ENCODE measurements at regions not wholly inside any gene's neighbourhood (a gene's known extent, or its start where the extent isn't known, plus 50 kb on each side); places are given as distances from the start of the nearest gene placed in this dataset.
"Not testable (repeated sequence)": the region's sequence is repeated elsewhere in the genome, so short reads cannot be mapped to it uniquely, and the experiment has no call there.

DNA sequence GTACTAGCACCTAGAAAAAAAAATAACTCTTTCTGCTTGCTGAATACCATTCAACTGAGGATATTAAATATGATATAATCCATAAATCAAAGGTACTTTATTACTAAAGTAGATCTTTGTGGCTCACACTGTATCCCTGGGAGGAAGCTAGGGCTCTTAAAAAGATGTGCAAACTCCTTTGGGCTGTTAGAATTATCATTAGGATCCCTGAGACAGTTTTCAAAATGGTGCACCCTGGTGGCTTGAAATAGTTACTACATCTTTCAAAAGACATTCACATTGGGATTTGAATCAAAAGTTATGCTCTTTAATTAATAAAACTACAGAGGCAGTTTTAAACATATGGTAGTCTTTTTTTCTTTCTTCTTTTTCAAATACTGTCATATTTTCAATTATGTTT, 228.5 kb upstream of the G2E3 start:
- no peak for DNase-seq

DNA sequence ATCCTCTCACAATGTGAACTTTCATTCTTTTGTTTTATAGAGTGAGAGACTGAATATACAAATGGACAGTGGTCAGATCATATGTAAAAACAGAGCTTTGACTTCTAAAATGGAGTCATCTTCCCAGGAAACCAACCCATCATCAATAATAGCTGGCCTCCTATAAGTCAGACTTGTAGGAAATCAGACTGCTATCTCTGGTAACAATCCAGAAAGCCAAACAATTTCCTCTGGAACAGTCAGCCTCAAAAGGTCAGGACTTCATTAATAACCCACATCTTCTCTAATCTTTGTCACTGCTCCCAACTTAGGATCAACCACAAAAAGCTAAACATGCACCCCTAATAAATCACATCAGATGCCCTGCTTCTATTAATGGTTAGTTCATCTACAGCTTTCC, 227.9 kb upstream of the G2E3 start:
- no peak for DNase-seq

DNA sequence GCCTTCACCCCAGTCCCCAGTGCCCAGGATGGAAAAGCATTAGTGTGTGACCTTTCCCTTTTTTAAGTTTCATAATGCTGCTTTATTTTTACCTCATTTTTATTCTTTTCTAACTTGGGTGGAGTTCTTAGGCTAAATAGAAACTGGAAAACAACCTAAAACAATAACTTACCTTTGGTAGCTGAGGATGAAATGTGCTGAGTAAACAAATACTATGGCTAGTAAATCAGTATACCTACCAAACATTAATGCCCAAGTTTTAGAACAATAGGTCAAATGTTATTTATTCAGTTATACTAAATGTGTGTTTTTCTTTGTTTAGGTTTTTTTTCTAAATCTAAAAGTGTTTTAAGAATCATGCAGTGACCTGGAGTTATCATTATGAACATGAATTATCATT, 226.6 kb upstream of the G2E3 start:
- DNase-seq, result no peak

DNA sequence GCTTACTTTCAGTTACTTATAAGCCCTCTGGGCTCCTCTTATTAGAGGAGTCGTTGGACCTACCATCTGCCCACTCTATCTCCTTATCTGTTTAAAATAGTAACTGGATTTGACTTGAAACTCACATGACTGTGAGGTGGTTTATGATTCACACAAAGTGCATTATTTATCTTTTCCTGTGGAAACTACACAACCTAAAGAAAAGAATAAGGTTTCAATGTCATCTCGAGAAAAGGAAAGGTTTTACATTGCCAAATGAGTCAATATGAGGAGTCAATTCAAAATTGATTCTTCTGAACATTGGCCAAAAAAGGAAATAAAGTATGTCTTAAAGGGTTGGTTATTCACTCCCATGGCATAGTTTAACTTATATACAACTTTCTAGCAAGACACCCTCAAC, 225.0 kb upstream of the G2E3 start:
- no peak for DNase-seq

DNA sequence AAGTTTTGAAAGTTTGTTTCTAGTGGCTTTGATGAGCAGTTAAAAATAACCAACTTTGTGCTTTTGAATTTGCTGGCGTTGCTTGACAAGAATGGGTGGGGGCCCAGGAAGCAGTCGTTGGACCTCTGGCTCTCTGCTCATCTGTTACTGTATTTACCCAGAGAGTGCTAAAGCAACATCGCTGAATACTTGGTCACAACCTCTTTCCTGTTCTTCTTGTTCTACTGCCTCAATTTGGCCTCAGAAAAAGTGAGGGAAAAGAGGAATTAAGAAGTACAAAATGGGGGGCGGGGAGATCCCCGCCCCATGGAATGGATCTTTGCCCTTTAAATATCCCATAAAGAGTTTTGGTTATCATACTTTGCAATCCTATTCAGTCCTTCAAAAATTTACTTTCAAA, 221.5 kb upstream of the G2E3 start:
- DNase-seq, result no peak

DNA sequence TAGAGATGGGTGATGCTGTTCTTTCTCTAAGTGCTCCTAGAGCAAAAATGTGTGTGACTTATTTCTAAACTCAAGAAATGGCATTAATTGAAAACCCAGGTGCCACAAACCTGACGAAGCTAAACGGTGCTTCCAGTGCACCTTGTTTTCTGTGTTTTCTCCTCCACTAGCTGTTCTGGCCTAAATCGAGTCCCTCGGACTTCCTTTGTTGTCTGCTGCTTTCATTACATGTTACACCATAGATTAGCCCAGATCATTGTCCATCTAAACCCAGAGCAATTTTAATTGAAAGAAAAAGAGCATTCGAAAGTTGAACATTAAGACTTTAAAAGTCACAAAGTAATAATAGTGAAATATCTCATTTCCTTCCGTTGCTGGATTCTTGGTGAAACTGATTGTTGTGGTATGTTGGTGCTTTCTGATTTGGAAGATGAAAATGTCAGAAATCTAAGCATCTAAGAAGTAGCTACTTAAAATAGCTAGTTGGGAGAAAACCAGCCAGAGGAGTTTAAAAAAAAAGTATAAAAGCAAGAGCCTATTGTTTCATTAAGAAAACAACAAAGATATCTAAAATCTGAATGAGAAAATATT, 219.6 kb upstream of the G2E3 start:
- DNase-seq, result no peak

DNA sequence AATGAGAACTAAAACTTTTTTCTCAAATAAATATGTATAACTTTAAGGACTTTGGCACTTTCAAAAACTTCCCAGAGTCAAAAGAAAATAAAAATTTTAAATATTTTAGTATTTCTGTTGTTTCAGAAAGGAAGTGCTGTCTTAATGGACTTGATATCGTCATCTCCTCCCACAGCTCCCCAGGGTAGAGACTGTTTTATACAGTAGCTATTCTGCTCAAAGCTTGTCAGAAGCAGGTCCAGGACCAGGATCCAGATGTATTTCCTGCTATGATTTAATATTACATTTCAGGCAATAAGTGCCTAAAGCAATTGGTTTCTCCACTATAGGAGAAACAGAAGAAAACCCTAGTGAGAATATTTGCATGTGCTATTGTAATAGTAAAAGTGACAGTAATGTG, 218.5 kb upstream of the G2E3 start:
- DNase-seq, result no peak

DNA sequence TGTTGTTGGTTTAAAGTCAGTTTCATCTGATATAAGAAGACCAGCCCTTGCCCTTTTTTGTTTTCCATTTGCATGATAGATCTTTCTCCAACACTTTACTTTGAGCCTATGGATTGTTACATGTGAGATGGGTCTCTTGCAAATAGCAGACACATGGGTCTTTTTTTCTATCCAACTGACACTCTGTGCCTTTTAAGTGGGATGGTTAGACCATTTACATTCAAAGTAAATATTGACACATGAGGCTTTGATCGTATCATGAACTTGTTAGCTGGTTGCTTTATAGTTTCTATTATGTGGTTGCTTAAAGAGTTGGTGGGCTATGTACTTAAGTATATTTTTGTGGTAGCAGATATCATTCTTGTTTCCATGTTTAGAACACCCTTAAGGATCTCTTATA, 213.4 kb upstream of the G2E3 start:
- DNase-seq, result no peak

DNA sequence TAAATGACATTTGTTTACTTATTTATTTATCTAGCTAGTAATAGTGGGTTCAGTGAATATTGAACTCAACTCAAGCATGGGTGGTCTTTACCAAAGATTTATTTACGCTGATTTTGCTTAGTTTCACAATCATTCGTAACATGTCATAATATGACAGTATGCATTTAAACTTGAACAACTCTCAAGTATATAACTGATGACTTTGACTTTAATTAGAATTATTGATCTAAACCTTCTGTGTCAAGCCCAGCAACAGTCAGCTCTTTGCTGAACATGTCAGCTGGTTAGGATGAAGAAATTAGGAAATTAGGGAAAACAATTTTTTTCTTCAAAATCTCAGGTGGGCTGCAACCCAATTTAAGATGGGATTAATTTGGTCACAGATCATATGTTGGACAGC, 210.5 kb upstream of the G2E3 start:
- no peak for DNase-seq

DNA sequence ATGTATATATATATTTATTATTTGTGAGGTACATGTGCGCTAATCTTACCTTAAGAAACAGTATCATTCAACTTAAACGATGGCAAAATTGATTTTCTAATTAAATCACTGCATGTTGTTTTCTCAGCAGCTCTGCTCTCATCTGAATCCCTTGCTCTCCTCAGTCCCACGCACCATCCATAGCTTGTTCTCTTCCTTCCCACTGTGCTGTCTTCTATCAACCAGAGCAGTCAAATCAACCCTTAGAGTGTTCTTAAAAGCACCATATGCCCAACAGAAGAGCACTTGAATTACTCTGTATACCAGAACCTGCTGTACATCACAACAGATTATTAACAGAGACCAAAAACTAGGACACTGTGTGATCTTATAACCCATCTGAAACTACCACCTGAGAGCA, 209.4 kb upstream of the G2E3 start:
- no peak for DNase-seq

DNA sequence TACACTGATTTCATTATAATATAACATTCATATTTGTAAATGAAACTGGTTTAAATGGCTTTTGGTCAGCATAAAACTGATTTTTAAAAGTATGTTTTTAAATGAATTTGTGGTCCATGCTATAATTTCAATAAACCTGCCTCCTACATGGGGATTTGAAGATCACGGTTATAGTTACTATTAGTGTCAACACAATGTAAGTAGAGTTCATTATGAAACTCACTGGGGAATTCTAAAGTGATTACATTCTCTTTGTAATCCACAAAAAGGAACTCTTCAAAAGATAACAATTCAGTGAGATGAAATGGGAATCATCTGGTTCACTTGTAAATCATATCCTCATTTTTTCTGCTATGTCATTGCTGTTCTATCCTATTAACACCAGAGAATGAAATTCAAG, 204.5 kb upstream of the G2E3 start:
- DNase-seq, result no peak

DNA sequence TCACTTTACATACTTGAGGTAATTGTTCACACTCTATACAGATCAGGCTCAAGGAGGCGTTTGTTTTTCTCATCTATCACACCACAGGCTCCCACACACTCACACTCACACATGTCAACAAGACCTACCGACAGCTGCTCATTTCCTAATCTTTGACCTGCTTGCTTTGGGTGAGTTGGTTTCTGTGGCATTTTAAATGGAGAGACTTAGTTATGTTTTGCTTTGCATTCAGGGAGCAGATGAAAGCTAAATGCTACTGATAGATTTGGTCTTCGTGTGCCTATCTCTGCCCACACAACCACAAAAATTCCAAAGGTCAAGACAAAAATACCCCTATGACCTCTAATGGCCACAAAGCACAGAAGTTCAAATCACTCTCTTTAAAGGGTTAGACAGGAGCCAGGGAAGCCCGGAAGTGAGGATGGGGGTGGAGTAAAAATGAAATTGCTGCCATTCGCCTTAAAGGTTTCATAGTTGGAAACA, 203.5 kb upstream of the G2E3 start:
- DNase-seq, result no peak

DNA sequence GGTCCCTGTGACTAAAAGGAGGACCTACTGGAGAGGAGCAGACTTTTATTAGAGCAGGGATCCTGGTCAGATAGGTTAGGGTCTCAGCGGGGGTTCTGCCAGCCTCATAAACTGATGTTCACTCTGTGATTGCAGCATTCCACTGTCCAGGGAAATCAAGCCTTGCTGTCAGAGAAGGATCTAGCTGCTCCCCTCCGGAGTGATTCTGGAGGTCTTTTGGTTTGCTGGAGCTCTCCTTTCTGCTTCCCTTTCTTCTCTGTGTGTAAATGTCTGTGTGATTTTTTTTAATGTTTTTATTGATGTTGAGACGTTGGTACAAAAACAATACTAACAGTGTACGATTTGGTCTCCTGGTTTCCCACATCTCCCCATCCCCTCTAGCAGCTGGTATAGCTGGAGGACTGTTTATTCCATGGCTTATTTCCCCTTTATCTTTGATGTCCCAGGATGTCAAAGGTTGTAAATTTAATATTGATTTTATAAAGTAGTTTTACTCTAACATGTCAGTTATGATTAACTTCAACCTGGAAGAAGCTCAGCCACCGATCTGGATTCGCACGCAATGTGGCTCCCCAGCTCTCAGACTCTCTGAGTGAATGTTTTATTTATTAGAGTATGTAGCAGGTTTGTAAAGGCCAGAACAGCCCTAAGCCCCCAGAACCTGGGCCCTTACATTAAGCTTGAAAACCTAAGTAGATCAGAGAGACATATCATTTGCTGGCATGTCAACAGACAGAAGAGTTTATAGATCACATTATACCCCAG, 202.3 kb upstream of the G2E3 start:
- no peak for DNase-seq

DNA sequence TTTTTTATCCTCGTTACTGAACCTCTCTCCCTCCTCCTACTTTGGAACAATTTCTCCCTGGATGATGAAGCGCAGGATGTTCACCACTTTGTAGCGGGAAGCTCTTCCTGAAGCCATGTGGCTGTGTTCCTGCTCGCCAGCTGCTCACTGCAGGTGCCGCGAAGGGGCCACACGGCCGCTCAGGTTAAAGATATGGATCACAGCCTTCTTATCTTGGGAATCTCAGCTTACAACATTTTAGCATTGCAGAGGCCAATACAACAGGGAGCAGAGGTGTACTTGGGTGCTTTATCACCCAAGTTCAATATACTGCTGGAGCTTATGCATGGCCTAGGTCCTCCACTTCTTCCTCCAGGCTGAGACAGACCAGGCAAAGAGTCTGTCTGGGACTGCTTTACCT, 201.2 kb upstream of the G2E3 start:
- no peak for DNase-seq

DNA sequence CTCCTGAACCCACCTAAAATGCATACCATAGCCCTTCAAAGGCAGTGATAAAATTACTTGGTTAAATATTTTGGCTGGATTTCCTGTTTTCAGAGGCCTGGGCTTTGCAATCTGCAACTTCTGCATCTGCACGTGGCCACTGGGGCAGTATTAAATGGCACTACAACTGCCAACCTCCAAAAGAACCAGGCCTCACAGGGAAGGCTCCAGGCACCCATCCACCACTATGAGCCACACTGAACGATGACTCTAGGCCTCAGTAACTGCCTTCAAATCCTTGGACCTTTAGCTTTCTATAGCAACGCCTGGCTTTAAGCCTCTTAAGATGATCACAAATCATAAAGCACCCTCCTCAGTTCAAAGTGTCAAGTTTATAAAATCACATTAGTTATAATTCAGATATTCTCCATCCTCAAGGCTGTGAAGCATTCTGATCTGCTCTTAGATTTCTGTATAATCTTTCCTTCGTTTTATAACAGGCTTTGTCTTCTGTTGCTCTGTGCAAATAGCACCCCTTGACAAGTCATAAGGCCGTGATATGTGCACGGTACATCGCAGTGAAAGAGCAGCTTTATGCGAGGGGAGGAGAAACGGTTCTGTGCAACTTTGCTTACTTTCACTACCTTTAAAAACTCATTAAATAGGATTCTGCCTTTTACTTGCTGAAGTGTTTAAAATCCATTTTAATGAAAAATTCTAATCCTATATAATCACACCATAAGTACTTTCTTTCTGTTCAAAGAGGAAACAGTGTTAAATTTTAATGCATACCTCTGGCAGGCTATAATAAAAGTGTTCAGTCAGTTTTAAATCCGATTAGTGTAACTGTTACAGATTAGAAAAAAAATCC, 196.4 kb upstream of the G2E3 start:
- DNase-seq, result no peak

DNA sequence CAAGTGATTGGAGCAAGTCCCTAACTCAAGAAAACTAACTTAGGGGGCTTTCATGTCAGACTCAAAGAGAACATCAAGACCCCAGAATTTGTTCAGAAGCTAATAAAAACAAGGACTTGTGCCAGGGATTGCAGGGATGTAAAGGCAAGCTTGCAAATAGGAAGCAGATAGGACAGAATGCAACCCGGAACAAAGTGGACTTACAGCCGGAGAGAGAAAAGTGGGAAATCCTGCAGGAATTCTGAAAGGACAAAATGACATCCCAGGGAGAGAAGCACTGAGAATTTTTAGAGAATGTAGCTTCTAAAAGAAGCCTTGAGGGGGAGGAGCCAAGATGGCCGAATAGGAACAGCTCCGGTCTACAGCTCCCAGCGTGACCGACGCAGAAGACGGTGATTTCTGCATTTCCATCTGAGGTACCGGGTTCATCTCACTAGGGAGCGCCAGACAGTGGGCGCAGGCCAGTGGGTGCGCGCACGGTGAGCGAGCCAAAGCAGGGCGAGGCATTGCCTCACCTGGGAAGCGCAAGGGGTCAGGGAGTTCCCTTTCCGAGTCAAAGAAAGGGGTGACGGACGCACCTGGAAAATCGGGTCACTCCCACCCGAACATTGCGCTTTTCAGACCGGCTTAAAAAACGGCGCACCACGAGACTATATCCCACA, 195.6 kb upstream of the G2E3 start:
- not testable (repeated sequence) for DNase-seq

DNA sequence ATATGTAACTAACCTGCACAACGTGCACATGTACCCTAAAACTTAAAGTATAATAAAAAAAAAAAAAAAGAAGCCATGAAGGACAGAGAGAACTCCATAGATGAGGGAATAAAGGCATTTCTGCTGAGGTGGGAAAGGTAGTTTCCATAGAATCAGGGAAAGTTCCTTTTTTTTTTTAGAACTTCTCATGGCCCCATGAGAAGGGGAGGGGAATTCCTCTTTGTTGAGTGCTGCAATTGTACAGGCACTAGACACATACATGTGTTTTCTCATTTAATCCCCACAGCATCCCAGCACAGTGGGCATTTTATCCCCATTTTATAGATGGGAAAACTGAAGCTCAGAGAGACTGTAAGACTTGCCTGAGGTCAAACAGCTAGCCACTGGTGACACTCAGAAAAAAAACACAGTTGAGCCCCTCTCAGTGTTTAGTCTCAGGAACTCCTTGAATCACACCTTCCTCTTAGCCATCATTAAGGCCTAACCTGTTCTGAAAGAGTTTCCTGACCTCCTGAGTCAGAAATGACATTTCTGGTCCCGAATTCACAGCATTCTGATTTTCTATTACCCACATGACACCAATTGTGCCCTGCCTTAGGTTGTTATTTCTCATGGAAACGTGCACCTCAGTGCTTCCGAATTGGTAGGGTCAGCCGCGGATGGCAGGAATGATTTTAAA, 189.3 kb upstream of the G2E3 start:
- DNase-seq, result no peak

DNA sequence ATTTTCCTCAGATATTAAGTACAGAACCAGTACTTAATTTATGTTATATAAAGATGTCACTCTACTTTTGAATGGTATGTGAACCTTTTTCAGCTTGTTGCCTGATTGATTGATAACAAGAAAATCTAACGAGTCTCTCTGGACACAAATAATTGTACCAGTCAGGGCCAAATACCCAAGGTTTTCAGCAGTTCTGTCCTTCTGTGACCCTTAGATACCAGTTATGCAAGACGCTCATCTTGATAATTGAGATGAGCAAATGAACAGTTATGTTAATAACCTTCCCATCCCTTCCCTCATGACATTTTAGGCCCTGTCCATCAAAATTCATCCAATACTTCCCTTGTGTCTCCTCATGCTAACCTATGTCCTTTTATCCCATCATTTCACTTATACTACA, 185.9 kb upstream of the G2E3 start:
- DNase-seq, result no peak

DNA sequence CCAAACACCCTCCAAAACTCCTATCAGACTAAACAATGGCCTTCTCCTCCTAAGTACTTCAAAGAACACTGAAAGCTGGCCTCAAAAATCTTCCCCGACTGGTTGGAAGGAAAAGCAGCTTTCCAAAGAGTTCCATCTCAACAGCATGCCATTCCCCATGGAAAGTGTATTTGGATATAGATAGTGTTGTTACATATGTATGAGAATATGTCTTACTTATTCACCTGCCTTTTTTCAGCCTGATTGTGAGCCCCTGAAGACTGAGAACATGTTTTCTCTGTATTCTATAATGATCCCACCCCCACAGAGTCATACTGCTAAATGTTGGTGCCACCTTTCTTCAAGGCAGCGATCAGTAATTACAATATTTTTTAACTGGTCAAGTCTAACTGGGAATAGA, 185.4 kb upstream of the G2E3 start:
- no peak for DNase-seq

DNA sequence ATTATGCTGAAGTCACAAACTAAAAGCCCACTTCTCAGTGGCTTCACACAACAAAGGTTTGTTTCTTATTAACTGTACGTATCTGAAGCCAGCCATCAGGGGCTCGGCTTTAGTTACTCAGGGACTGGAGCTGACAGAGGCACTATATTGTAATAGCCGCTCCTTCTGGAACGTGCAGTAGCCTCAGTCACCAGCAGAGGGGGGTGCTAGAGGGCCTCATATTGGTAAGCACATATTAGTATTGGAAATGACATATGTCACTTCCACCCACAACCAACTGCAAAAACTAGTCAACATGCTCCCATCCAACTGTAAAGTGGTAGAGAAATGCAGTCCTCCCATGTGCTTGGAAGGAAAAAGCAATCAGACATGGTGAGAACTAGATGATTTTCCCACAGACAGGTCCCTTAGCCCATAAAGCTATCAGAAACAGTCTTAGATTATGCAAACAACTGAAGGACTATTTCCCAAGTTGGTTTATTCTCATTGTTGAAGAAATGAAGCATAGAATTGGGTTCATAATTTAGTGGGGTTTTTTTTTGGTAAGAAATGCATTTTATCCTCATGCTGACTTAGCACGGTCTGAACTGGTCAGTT, 183.6 kb upstream of the G2E3 start:
- no peak for DNase-seq

DNA sequence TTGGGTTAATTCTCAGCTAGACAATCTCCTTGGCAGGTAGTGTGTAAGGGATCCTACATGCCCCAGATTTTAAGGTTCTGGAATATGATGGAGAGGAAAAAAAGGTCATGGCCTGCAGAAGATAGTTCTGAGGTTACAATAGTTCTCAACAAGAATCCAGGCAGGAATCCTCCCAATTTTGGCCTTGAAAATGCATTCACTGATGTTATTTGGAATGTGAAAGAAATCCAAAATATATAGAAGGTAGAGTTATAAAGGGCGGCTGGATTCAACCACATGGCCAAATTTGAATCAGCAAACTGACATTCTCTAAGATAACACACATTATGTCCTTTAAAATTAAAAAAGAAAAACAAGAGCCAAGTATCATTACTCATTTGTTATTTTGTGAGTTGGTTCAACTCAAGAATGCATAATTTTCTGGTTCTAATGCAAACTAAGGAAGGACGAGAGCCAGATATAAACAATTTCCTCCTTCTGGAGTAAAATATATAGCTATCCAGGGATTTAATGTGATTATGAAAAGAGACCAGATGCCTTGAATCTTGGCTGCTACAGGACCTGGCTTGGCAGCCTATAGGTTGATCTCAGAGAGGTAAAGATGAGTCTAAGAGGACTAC, 177.0 kb upstream of the G2E3 start:
- DNase-seq, result no peak

DNA sequence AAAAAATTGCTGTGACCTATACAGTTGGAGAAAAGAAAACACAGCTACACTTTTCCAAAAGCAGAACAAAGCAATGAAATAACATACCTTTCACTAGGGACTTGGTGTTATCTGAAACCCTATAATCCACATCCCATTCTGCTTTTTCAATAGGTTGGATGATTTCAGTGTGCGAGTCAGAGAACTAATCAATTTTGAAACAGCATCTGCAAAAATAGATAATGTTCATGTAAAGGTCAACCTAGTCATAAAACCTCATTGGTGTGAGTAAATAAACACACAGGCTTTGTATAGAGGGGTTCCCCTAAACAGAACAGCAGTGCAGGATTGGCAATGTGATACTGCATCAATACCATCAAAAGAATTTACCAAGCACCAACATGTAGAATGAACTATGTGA, 173.0 kb upstream of the G2E3 start:
- DNase-seq, result no peak
